ENCODE measurements at regions not wholly inside any gene's neighbourhood (a gene's known extent, or its start where the extent isn't known, plus 50 kb on each side); places are given as distances from the start of the nearest gene placed in this dataset.

GRCh38 chr2:156077041-156077742 lies 255.3 kb downstream of the NR4A2 start:
- TF ChIP-seq CTCF (conservative IDR thresholded peaks at IDR 0.05; ENCODE audit: low read length) (no peak), EZH2phosphoT487 (IDR thresholded peaks at IDR 0.05; ENCODE audit: borderline replicate concordance, low read depth, low read length) (no peak)
